GM12864 (cell line): ENCODE measurements at regions not wholly inside any gene's neighbourhood (a gene's known extent, or its start where the extent isn't known, plus 50 kb on each side); places are given as distances from the start of the nearest gene placed in this dataset.

Source experiments
- DNase-seq: peaks from one replicate; pipeline ENCODE4 v3.0.0-alpha.2; 2011; ENCODE audit warnings: low read depth
- H3K4me3 ChIP-seq: 2 replicates; pipeline ENCODE4 v1.5.1; 2011; ENCODE audit warnings: mild to moderate bottlenecking, low read depth, low read length, control low read depth
- TF ChIP-seq, protein P1 (sequence below): IDR thresholded peaks from 2 replicates; pipeline ENCODE4 v1.5.1; 2011; ENCODE audit warnings: low read depth, mild to moderate bottlenecking, moderate library complexity, low read length, control low read depth, inconsistent platforms; ENCODE audit errors: missing control alignments

DNA sequence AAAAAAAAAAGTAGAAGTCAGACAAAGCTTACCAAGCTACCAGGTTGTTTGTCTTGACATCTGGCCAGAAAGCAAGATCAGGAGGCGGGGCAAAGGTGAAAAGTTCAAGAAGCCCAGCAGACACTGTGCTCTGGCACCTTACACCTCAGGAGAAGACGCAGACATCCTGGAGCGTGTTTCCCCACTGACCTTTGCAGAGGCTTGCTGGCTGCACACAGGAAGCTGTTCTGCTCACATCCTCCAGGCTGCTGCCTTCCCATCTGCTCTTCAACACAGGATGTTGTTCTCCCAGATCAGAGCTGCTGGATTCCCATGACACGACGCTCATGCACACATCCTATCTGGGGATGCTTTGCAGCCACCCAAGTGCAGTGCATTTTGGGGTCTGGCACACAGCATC is 174.4 kb upstream of the KIAA1217 start:
- TF ChIP-seq, protein P1, sequence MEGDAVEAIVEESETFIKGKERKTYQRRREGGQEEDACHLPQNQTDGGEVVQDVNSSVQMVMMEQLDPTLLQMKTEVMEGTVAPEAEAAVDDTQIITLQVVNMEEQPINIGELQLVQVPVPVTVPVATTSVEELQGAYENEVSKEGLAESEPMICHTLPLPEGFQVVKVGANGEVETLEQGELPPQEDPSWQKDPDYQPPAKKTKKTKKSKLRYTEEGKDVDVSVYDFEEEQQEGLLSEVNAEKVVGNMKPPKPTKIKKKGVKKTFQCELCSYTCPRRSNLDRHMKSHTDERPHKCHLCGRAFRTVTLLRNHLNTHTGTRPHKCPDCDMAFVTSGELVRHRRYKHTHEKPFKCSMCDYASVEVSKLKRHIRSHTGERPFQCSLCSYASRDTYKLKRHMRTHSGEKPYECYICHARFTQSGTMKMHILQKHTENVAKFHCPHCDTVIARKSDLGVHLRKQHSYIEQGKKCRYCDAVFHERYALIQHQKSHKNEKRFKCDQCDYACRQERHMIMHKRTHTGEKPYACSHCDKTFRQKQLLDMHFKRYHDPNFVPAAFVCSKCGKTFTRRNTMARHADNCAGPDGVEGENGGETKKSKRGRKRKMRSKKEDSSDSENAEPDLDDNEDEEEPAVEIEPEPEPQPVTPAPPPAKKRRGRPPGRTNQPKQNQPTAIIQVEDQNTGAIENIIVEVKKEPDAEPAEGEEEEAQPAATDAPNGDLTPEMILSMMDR, result no peak
- H3K4me3 ChIP-seq, result no peak overlapping the region
- DNase-seq, result no peak

DNA sequence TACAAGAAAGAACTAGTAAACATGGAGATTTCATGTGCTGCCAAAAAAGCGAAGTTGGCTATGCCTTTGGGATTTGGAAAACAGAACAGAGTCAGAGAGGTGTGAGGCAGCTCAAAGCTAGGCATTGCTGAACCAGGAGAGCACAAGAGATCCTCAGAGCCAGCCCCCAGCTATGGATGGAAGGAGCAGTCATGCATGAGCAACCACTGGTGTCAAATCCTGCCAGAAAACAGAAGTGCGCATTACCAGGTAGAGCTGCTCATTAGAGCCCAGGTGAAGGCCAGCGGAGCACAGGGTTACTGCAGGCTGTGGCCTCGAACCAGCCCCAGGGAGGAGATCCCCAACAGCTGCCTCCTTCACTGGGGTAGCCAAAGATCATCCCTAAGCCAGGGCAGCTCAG is 173.2 kb upstream of the KIAA1217 start:
- no peak for DNase-seq
- no peak overlapping the region for H3K4me3 ChIP-seq
- TF ChIP-seq, protein P1, result no peak

DNA sequence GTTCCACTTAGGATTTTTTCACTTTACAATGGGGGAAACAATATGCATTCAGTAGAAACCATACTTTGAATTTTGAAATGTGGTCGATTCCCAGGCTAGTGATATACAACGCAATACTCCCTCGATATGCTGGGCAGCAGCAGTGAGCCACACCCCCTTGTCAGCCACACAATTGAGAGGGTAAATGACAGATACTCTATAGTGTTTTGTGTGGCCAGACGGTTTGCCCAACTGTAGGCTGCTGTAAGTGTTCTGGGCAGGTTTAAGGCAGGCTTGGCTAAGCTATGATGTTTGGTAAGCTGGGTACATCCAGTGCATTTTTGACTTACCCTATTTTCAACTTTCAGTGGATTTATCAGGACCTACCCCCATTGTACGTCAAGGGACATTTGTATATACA is 169.6 kb upstream of the KIAA1217 start:
- TF ChIP-seq, protein P1, result no peak
- H3K4me3 ChIP-seq, result no peak overlapping the region
- no peak for DNase-seq

DNA sequence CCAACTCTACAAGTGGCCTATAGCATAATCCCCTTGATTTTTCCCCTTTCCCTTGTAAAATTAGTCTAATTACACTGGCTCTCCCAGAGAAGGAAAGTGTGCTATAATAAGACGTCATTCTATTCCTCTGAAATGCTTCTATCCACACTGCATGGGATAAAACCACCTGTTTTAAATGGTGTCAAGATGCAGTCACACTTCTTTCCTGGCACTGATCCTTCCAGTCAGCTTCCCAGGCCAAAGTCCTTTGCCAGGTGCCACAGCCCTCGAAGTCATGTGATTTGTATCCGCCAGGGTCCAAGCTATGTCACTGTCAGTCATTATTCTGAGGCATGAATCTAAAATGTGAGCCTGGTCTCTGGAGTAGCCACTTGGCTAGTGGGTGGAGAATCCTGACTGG is 169.0 kb upstream of the KIAA1217 start:
- TF ChIP-seq, protein P1, result no peak
- DNase-seq, result no peak
- no peak overlapping the region for H3K4me3 ChIP-seq

- DNase-seq, result no peak
- TF ChIP-seq, protein P1, result no peak
Measured at GRCh38 chr10:24041034-24041433, 167.9 kb upstream of the KIAA1217 start.

DNA sequence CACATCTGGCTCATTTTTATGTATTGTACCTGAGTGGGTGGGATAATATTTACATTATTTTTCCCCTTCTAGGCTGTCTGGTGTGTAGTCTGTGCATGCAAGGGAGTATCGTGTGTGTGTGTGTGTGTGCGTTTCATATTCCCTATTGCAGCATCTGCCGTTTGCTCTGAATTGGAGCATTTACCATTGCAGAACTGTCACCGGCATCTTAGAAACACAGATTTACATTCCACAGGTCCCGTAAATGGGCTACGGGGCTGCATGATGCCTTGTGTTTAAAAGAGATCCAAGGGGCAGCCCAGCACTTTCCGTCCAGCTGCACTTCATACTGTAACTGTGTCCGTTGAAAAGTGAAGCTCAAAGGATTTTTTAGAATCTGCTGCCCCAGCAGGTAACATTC is 167.1 kb upstream of the KIAA1217 start:
- no peak overlapping the region for H3K4me3 ChIP-seq
- TF ChIP-seq, protein P1, result no peak
- DNase-seq, result no peak

More at GRCh38 chr10:24041034-24041433, 167.9 kb upstream of the KIAA1217 start:
- no peak overlapping the region for H3K4me3 ChIP-seq

DNA sequence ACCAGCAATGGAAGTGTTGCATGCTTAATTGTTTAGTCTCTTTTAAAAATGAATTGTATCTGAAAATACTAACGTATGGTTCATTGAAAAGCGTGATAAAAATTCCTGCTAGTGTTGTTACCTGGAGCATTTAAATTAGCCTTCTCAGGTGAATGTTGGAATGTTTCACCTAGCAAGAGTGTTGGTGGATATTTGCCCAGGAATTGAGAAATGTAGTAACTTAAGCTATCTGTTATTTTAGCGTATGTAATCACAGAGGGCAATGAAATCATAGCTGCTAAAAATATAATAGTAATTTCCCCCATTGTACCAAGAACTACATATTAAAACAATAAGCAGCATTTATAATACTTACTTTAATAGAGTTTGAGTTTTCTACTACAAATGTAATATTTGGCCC is 166.1 kb upstream of the KIAA1217 start:
- TF ChIP-seq, protein P1, result no peak
- DNase-seq, result no peak
- H3K4me3 ChIP-seq, result no peak overlapping the region
